ENCODE measurements at regions not wholly inside any gene's neighbourhood (a gene's known extent, or its start where the extent isn't known, plus 50 kb on each side); places are given as distances from the start of the nearest gene placed in this dataset.

GRCh38 chr14:39607978-39608377 lies 175.7 kb upstream of the FBXO33 start:
- TF ChIP-seq CTCF (IDR thresholded peaks at IDR 0.05): no peak
- no peak for TF ChIP-seq POLR2A (IDR thresholded peaks at IDR 0.05)
- TF ChIP-seq EP300 (IDR thresholded peaks at IDR 0.05): no peak
